Osteocyte (in vitro differentiated cells): ENCODE measurements at regions not wholly inside any gene's neighbourhood (a gene's known extent, or its start where the extent isn't known, plus 50 kb on each side); places are given as distances from the start of the nearest gene placed in this dataset.
"Not testable (repeated sequence)": the region's sequence is repeated elsewhere in the genome, so short reads cannot be mapped to it uniquely, and the experiment has no call there.

Experiments used
- DNase-seq: peaks from one replicate; pipeline ENCODE4 v3.0.0; 2021; ENCODE audit warnings: mixed read lengths; ENCODE audit not compliant: unreplicated experiment; ENCODE audit errors: extremely low spot score
- H3K27ac Mint-ChIP-seq: one replicate; pipeline ENCODE4 v1.8.0; 2021; ENCODE audit warnings: mild to moderate bottlenecking, mixed read lengths; ENCODE audit not compliant: unreplicated experiment
- H3K27me3 Mint-ChIP-seq: one replicate; pipeline ENCODE4 v1.8.0; 2021; ENCODE audit warnings: mixed read lengths; ENCODE audit not compliant: unreplicated experiment
- H3K36me3 Mint-ChIP-seq: one replicate; pipeline ENCODE4 v1.8.0; 2021; ENCODE audit warnings: mixed read lengths; ENCODE audit not compliant: unreplicated experiment
- H3K4me1 Mint-ChIP-seq: one replicate; pipeline ENCODE4 v1.8.0; 2021; ENCODE audit warnings: mixed read lengths; ENCODE audit not compliant: unreplicated experiment
- H3K4me3 Mint-ChIP-seq: one replicate; pipeline ENCODE4 v1.8.0; 2021; ENCODE audit warnings: mild to moderate bottlenecking, moderate library complexity, mixed read lengths; ENCODE audit not compliant: unreplicated experiment
- H3K9me3 Mint-ChIP-seq: one replicate; pipeline ENCODE4 v1.8.0; 2021; ENCODE audit warnings: mixed read lengths; ENCODE audit not compliant: unreplicated experiment
- TF ChIP-seq, protein P1 (sequence below): fragments of 200-600 bp; sonication (generic); IDR thresholded peaks from 2 replicates; pipeline ENCODE4 v1.5.0; 2021; ENCODE audit warnings: antibody characterized with exemption, mild to moderate bottlenecking, moderate library complexity

DNA sequence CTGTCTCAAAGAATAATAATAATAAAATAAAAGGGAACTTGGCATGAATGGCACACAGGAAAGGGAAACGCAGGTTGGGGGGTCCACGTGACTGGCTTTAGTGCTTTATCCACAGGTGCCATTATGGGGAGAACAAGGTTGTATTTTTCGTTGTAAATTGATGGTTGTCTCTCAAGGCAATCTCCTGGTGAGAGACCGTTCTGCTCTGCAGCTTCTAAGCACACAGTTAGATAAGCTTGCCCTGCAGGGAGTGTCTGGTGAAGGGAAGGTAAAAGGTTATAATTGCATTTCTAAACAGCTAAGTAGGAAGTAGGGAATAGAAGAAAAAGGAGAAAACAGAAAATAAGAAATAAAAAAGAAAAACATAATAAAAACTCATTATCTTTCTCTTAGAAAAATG, 69.1 kb upstream of the CPSF6 start:
- TF ChIP-seq, protein P1, sequence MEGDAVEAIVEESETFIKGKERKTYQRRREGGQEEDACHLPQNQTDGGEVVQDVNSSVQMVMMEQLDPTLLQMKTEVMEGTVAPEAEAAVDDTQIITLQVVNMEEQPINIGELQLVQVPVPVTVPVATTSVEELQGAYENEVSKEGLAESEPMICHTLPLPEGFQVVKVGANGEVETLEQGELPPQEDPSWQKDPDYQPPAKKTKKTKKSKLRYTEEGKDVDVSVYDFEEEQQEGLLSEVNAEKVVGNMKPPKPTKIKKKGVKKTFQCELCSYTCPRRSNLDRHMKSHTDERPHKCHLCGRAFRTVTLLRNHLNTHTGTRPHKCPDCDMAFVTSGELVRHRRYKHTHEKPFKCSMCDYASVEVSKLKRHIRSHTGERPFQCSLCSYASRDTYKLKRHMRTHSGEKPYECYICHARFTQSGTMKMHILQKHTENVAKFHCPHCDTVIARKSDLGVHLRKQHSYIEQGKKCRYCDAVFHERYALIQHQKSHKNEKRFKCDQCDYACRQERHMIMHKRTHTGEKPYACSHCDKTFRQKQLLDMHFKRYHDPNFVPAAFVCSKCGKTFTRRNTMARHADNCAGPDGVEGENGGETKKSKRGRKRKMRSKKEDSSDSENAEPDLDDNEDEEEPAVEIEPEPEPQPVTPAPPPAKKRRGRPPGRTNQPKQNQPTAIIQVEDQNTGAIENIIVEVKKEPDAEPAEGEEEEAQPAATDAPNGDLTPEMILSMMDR = no peak
- no peaks in the 10 kb centered on the region for H3K36me3 Mint-ChIP-seq
- H3K27me3 Mint-ChIP-seq = peaks cover 29% of the 10 kb centered on the region
- H3K9me3 Mint-ChIP-seq = no peaks in the 10 kb centered on the region
- H3K4me3 Mint-ChIP-seq = no peak overlapping the region
- no peak overlapping the region for H3K27ac Mint-ChIP-seq
- H3K4me1 Mint-ChIP-seq = no peaks in the 10 kb centered on the region
- DNase-seq = peak; percentile 27

DNA sequence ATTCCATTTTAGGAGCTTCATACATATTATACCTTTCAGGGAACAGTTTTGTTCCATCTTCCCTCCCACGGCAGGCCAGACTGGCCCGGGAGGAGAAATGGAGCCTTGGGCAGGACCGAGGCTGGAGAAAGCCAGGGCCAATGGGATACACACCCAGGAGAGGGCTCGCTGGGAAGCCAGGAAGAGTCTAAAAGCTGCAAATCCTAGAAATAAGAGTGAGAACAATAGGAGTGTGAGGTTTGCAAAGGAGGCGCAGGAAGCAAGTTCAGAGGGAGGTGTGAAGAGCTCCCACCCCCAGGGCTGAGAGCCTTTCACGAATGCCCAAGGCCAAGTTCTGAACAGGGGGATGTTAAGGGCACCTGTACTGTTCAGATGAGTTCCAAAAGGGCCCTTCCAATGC, 67.5 kb upstream of the CPSF6 start:
- DNase-seq = no peak
- Mint-ChIP-seq H3K27me3 (peaks cover 40% of the 10 kb centered on the region), H3K4me1 (no peaks in the 10 kb centered on the region), H3K4me3 (no peak overlapping the region), H3K9me3 (no peaks in the 10 kb centered on the region), H3K36me3 (no peaks in the 10 kb centered on the region), H3K27ac (no peak overlapping the region)
- TF ChIP-seq, protein P1 = no peak

DNA sequence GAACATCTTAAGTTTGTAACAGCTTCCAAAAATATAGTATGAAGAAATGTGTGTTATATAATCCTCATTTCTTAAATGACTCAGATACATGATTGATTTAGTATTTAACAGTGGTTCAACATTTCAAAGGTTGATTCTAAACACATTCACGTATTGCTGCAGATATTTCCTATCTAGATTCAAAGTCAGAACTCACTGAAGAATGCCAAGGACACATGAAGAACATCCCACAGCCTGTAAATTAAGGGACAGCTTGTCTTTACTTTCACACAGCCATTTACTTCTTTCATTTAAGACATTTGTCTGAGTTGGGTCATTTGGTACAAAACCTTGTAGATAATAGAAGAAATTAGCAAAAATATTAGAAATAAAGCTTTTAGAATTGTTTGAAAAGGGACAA, 66.9 kb upstream of the CPSF6 start:
- TF ChIP-seq, protein P1 = no peak
- Mint-ChIP-seq H3K4me3 (no peak overlapping the region), H3K4me1 (no peaks in the 10 kb centered on the region), H3K36me3 (no peaks in the 10 kb centered on the region), H3K27ac (no peak overlapping the region), H3K9me3 (no peaks in the 10 kb centered on the region), H3K27me3 (peaks cover 40% of the 10 kb centered on the region)
- DNase-seq = no peak

DNA sequence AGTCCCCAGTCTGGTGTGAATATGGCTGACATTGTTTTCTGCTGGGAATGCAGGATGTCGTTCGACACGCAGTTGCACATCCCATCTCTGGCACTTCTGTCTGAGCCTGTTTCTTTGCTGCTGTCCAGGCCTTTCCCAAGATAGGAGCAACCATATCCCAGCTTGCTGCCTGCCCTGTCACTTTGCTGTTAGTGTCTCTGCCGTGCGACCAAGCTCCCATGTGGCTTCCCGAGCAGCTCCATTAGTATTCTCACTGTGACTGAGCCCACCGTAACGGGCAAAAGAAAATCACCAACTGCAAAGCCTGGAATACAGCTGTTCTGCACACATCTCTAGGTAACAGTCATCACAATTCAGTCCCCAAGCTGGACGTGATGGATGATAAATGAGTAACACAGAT, 66.0 kb upstream of the CPSF6 start:
- no peak for DNase-seq
- H3K4me1 Mint-ChIP-seq = no peaks in the 10 kb centered on the region
- peaks cover 41% of the 10 kb centered on the region for H3K27me3 Mint-ChIP-seq
- TF ChIP-seq, protein P1 = no peak
- no peak overlapping the region for H3K4me3 Mint-ChIP-seq
- no peak overlapping the region for H3K27ac Mint-ChIP-seq
- no peaks in the 10 kb centered on the region for H3K36me3 Mint-ChIP-seq
- no peaks in the 10 kb centered on the region for H3K9me3 Mint-ChIP-seq

DNA sequence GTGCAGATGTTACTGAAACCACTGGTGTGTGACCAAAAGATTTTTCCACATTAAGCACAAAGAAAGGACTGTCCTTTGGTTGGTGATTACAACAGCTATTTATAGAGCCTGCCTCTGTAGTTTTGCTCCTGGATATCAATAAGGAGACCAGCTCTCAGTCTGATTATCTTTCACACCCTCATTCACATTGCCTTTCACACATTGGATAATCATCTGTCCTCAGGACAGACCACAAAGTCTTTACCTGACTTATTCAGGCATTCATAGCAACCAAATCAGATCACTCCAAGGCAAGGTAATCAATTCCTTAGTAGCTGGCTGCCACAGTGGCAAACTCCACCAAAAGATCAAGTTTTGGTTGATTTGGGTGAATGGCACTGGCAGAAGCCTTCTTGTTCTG, 59.6 kb upstream of the CPSF6 start:
- H3K27ac Mint-ChIP-seq = no peak overlapping the region
- H3K4me3 Mint-ChIP-seq = no peak overlapping the region
- peaks cover 7% of the 10 kb centered on the region for H3K9me3 Mint-ChIP-seq
- no peak for DNase-seq
- H3K27me3 Mint-ChIP-seq = peaks cover 41% of the 10 kb centered on the region
- no peaks in the 10 kb centered on the region for H3K4me1 Mint-ChIP-seq
- TF ChIP-seq, protein P1 = no peak
- H3K36me3 Mint-ChIP-seq = no peaks in the 10 kb centered on the region

DNA sequence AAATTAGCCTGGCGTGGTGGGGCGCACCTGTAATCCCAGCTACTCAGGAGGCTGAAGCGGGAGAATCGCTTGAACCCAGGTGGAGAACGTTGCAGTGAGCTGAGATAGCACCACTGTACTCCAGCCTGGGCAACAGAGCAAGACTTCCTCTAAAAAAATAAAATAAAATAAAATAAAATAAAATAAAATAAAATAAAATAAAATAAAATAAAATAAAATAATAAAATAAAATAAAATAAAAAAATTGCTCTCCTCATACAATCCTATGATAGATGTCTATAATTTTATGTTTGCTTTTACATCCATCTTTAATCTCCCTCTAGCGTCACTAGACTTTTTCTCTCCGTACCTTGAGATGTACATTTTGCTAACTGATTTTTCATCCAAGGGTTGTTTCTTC, 51.8 kb upstream of the CPSF6 start:
- not testable (repeated sequence) for H3K36me3 Mint-ChIP-seq, H3K27ac Mint-ChIP-seq, H3K4me3 Mint-ChIP-seq, H3K4me1 Mint-ChIP-seq, DNase-seq, H3K27me3 Mint-ChIP-seq
- peaks cover 24% of the 10 kb centered on the region for H3K9me3 Mint-ChIP-seq
